Pancreas (tissue), 10 donors: ENCODE measurements at regions not wholly inside any gene's neighbourhood (a gene's known extent, or its start where the extent isn't known, plus 50 kb on each side); places are given as distances from the start of the nearest gene placed in this dataset.
"Not testable (repeated sequence)": the region's sequence is repeated elsewhere in the genome, so short reads cannot be mapped to it uniquely, and the experiment has no call there.

Source experiments
- ATAC-seq, 4 donors: fragments of 200-7000 bp; cut with Tn5 transposase; one replicate each; pipeline versions ENCODE4 v1.8.0 to v1.9.1; 2020; ENCODE audit warnings: mild to moderate bottlenecking in 4 of 4, moderate library complexity in 4 of 4
- DNase-seq, 6 donors: peaks; one replicate each; pipeline ENCODE4 v3.0.0-alpha.2; 2020
- FAIRE-seq: peaks from 2 replicates; lab custom pipeline; 2012; peaks lifted over from hg19 to GRCh38; lab: Jason Lieb, UNC
- H3K27ac ChIP-seq, 4 donors: fragments of 200-600 bp; sonication (generic); 1 replicate in 3 of 4; 2 replicates in 1 of 4; pipeline versions ENCODE4 v1.5.0 to v1.8.0; 2020
- H3K27me3 ChIP-seq, 4 donors: fragments of 200-600 bp; one replicate each; pipeline ENCODE4 v1.8.0; 2021
- H3K36me3 ChIP-seq, 3 donors: fragments of 200-600 bp; sonication (generic) in 1 of 3; one replicate each; pipeline versions ENCODE4 v1.5.0 to v1.8.0; 2020 to 2021
- H3K4me1 ChIP-seq, 3 donors: fragments of 200-600 bp; one replicate each; pipeline ENCODE4 v1.8.0; 2021
- H3K4me3 ChIP-seq, 4 donors: fragments of 200-600 bp; sonication (generic) in 2 of 4; one replicate each; pipeline versions ENCODE4 v1.5.0 to v1.8.0; 2020 to 2021
- H3K9me3 ChIP-seq, 4 donors: fragments of 200-600 bp; one replicate each; pipeline ENCODE4 v1.8.0; 2021
- CTCF ChIP-seq, 4 donors: fragments of 200-600 bp; sonication (generic) in 3 of 4; IDR thresholded peaks; one replicate each; pipeline versions ENCODE4 v1.5.0 to v1.8.0; 2021; ENCODE audit warnings: antibody characterized with exemption in 4 of 4
- WGBS, 2 donors: extraction: QIAGEN DNeasy Blood & Tissue Kit; methylation state at CpG; one replicate each; pipeline ENCODE4 v1.1.7; 2013; 5-methylcytosine and 5-hydroxymethylcytosine counted together
- intact Hi-C, 3 donors: fragments of 100-400 bp; cut with DNase I; formaldehyde crosslinking; loops; one replicate each; pipeline versions ENCODE4 v1.11.1 to v1.14.2; 2022
- donor health status: healthy with polysubstance abuse.
- donor health status: DM: no; HTN: no; CAD: no; lungs with moderate emphysema.
- donor health status: DM: no; HTN: no; CAD: no.
- donor health status: control.
- donor health status: control.
- donor health status: Bipolar disorder and iron deficiency.
- donor health status: DM: yes; HTN: yes; CAD: no.
- donor health status: DM: no; HTN: no; CAD: no.
- donor health status: DM: no; HTN: no; CAD: no.
- donor health status: DM: yes; HTN: yes; CAD: no.

- no peaks in the 10 kb centered on the region for H3K9me3 ChIP-seq
- WGBS, 2 donors: 94 to 95% methylated on average over 2 of the region's 2 CpGs
- no peaks in the 10 kb centered on the region for H3K36me3 ChIP-seq
- ATAC-seq: no peak
- TF ChIP-seq CTCF (IDR thresholded peaks at IDR 0.05): no peak
- H3K4me3 ChIP-seq: no peak overlapping the region
- no peak for DNase-seq
- no peaks in the 10 kb centered on the region for H3K27me3 ChIP-seq
- no peaks in the 10 kb centered on the region for H3K4me1 ChIP-seq
- FAIRE-seq: no peak
- intact Hi-C loops: no loop called here
- H3K27ac ChIP-seq: no peak overlapping the region
Measured at GRCh38 chr3:116512281-116512680, 67.0 kb upstream of the LSAMP start.

DNA sequence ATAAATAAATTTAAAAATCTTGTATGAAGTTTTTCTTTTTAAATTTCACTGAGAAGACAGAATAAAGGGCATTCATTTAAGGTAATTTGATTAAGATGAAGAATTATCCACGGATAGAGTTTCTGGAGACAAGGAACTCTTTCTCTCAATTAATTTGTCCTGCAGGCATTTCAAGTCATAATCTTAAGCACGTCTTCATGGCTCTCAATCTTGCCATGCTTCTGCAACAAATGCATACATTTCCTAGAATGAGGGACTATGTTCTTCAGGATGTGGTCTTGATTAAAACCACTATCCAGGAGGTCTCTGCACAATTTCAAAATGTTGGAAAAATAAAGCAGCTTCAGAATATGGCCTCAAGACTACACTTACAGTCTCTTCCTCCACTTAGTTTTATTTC, 67.6 kb upstream of the LSAMP start:
- no peaks in the 10 kb centered on the region for H3K36me3 ChIP-seq
- intact Hi-C loops: no loop called here
- no peak for ATAC-seq
- no peaks in the 10 kb centered on the region for H3K27me3 ChIP-seq
- H3K9me3 ChIP-seq: no peaks in the 10 kb centered on the region
- FAIRE-seq: no peak
- WGBS, 2 donors: 48% methylated on average over 2 of the region's 2 CpGs
- H3K4me1 ChIP-seq: no peaks in the 10 kb centered on the region
- H3K4me3 ChIP-seq: no peak overlapping the region
- H3K27ac ChIP-seq: no peak overlapping the region
- no peak for DNase-seq
- TF ChIP-seq CTCF (IDR thresholded peaks at IDR 0.05): no peak

DNA sequence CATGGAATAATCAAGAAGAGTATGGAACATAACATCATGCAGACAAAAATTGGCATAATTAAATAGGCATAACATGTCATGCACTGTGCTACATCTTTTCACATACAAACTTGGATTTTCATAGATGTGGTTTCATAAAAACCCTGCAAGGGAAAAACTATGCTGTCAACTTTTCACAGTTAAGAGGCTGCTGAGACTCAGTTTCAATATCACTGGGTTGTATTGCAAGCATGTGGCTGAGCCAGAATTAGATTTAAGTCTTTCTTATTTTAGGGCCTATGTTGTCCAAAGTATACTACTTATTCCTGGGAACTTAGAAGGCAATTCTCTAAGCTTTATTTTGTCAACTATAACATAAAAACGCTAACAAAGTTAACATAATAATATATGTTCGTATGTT, 70.7 kb upstream of the LSAMP start:
- no peak for DNase-seq
- FAIRE-seq: no peak

GRCh38 chr3:116517308-116517707, 72.0 kb upstream of the LSAMP start:
- ATAC-seq: no peak
- H3K4me1 ChIP-seq: no peaks in the 10 kb centered on the region
- TF ChIP-seq CTCF (IDR thresholded peaks at IDR 0.05): no peak
- no peaks in the 10 kb centered on the region for H3K9me3 ChIP-seq
- WGBS, 2 donors: 65 to 85% methylated on average over 1 of the region's 1 CpG
- FAIRE-seq: no peak
- no peak overlapping the region for H3K27ac ChIP-seq
- no peak for DNase-seq
- intact Hi-C loops: no loop called here
- H3K27me3 ChIP-seq: no peaks in the 10 kb centered on the region
- H3K4me3 ChIP-seq: no peak overlapping the region
- H3K36me3 ChIP-seq: no peaks in the 10 kb centered on the region

More for the DNA sequence above, 70.7 kb upstream of the LSAMP start:
- Histone ChIP-seq H3K27ac (no peak overlapping the region), H3K4me3 (no peak overlapping the region), H3K9me3 (no peaks in the 10 kb centered on the region), H3K36me3 (no peaks in the 10 kb centered on the region), H3K4me1 (no peaks in the 10 kb centered on the region), H3K27me3 (no peaks in the 10 kb centered on the region)
- 17 to 31% methylated on average over 2 of the region's 2 CpGs for WGBS, 2 donors
- intact Hi-C loops: no loop called here
- no peak for ATAC-seq
- TF ChIP-seq CTCF (IDR thresholded peaks at IDR 0.05): no peak

DNA sequence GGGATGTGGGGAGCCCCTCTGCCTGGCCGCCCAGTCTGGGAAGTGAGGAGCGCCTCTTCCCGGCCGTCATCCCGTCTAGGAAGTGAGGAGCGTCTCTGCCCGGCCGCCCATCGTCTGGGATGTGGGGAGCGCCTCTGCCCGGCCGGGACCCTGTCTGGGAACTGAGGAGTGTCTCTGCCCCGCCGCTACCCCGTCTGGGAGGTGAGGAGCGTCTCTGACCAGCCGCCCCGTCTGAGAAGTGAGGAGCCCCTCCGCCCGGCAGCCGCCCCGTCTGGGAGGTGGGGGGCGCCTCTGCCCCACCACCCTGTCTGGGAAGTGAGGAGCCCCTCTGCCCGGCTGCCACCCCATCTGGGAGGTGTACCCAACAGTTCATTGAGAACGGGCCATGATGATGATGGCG, 73.8 kb upstream of the LSAMP start:
- H3K36me3 ChIP-seq, H3K27me3 ChIP-seq, ATAC-seq, intact Hi-C loops, FAIRE-seq, H3K27ac ChIP-seq, H3K4me3 ChIP-seq, H3K9me3 ChIP-seq, H3K4me1 ChIP-seq: not testable (repeated sequence)
- WGBS, 2 donors: 80 to 85% methylated on average over 16 to 24 of the region's 26 CpGs
- peak in 1 of 6 donors; percentile 31 for DNase-seq

DNA sequence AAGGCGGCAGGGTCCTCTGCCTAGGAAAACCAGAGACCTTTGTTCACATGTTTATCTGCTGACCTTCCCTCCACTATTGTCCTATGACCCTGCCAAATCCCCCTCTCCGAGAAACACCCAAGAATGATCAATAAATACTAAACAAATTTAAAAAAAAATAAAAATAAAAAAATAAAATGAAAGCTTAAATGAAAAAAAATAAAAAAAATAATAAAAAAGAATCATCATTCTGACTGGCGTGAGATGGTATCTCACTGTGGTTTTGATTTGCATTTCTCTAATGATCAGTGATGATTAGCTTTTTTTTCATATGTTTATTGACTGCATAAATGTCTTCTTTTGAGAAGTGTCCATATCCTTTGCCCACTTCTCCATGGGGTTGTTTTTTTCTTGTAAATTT, 74.5 kb upstream of the LSAMP start:
- H3K27me3 ChIP-seq, ATAC-seq, H3K27ac ChIP-seq, intact Hi-C loops, H3K36me3 ChIP-seq, H3K4me1 ChIP-seq, H3K4me3 ChIP-seq, DNase-seq, FAIRE-seq, H3K9me3 ChIP-seq: not testable (repeated sequence)
- 72 to 74% methylated on average over 2 to 3 of the region's 3 CpGs for WGBS, 2 donors
